ENCODE measurements at regions not wholly inside any gene's neighbourhood (a gene's known extent, or its start where the extent isn't known, plus 50 kb on each side); places are given as distances from the start of the nearest gene placed in this dataset.

GRCh38 chr17:70324031-70324430, 154.7 kb downstream of the KCNJ2 start:
- ChIA-PET POLR2A (ENCODE audit: partially characterized antibody) (no interaction called here), CTCF (ENCODE audit: partially characterized antibody) (no interaction called here)
- Histone ChIP-seq H4K8ac (ENCODE audit: extremely low read depth, insufficient read depth, low read length) (no peak overlapping the region), H3K79me2 (ENCODE audit: control insufficient read depth in 1 of 2, insufficient read depth in 2 of 2, low read length in 2 of 2) (no peaks in the 10 kb centered on the region), H3K36me3 (ENCODE audit: control insufficient read depth in 2 of 4, insufficient read depth in 4 of 4, low read length in 3 of 4) (no peaks in the 10 kb centered on the region), H2BK12ac (ENCODE audit: low read depth, low read length) (no peak overlapping the region), H3K27me3 (replicated peaks in 1 of 4; ENCODE audit: control insufficient read depth in 3 of 4, extremely low read depth in 1 of 4, insufficient read depth in 3 of 4, low read length in 3 of 4) (no peaks in the 10 kb centered on the region), H3K4me2 (ENCODE audit: insufficient read depth in 1 of 2, low read depth in 2 of 2, low read length in 2 of 2) (no peak overlapping the region), H3K27ac (ENCODE audit: low read depth, low read length) (no peak overlapping the region), H4K5ac (ENCODE audit: insufficient read length, low read depth, low read length) (no peak overlapping the region), H2AFZ (ENCODE audit: low read length) (no peak overlapping the region), H3K14ac (ENCODE audit: insufficient read length) (no peak overlapping the region), H2BK5ac (ENCODE audit: low read depth, low read length) (no peak overlapping the region), H3K9ac (replicated peaks in 1 of 4; ENCODE audit: extremely low read depth in 1 of 4, low read depth in 3 of 4, low read length in 3 of 4) (no peak overlapping the region), H2BK15ac (ENCODE audit: low read length) (no peak overlapping the region), H4K91ac (replicated peaks; ENCODE audit: insufficient read length, low read length) (no peak overlapping the region), H3K4ac (replicated peaks; ENCODE audit: insufficient read length, low read depth, low read length) (no peak overlapping the region), H2BK20ac (ENCODE audit: low read length) (no peak overlapping the region), H3K4me1 (replicated peaks in 1 of 4; ENCODE audit: control insufficient read depth in 3 of 4, insufficient read depth in 4 of 4, low read length in 3 of 4) (no peaks in the 10 kb centered on the region), H2BK120ac (replicated peaks; ENCODE audit: low read depth, low read length) (no peak overlapping the region), H3K79me1 (ENCODE audit: low read depth, low read length) (no peaks in the 10 kb centered on the region), H3K4me3 (ENCODE audit: extremely low read depth in 1 of 4, insufficient read depth in 2 of 4, low read depth in 3 of 4, low read length in 4 of 4) (no peak overlapping the region), H3K23me2 (ENCODE audit: low read depth, low read length) (no peaks in the 10 kb centered on the region), H2AK5ac (ENCODE audit: low read depth, low read length) (no peak overlapping the region), H3K18ac (ENCODE audit: extremely low read depth, low read length) (no peak overlapping the region), H4K20me1 (replicated peaks in 1 of 2; ENCODE audit: control insufficient read depth in 1 of 2, insufficient read depth in 2 of 2, low read length in 2 of 2) (no peaks in the 10 kb centered on the region), H3K56ac (replicated peaks; ENCODE audit: insufficient read length, low read depth, low read length) (no peak overlapping the region), H3K23ac (ENCODE audit: insufficient read length) (no peak overlapping the region), H3K9me3 (ENCODE audit: insufficient read depth in 2 of 2, low read depth in 1 of 2, low read length in 1 of 2) (no peaks in the 10 kb centered on the region)
- no peak for DNase-seq (ENCODE audit: low read depth in 1 of 2, low spot score in 2 of 2)
- WGBS, 2 experiments (ENCODE audit: extremely low coverage in 1 of 2, insufficient coverage in 1 of 2, insufficient read length in 1 of 2, insufficient replicate concordance in 2 of 2, low coverage in 1 of 2, low lambda C conversion rate in 2 of 2, missing lambda C conversion rate in 1 of 2), result 90% methylated on average over 1 of the region's 1 CpG; no CpG with 5 or more reads in 1 of the 2 experiments
- FAIRE-seq, result no peak
- TF ChIP-seq GABPA (IDR thresholded peaks at IDR 0.05; ENCODE audit: borderline replicate concordance, insufficient read depth, low read length) (no peak), CEBPB (IDR thresholded peaks at IDR 0.05; ENCODE audit: low read depth, low read length) (no peak), SP4 (IDR thresholded peaks at IDR 0.05; ENCODE audit: low read length) (no peak), KDM1A (IDR thresholded peaks at IDR 0.05; ENCODE audit: borderline replicate concordance, low read length) (no peak), POLR2A (IDR thresholded peaks at IDR 0.05; ENCODE audit: control extremely low read depth in 1 of 2, low read depth in 2 of 2, low read length in 2 of 2) (no peak), EGR1 (IDR thresholded peaks at IDR 0.05; ENCODE audit: borderline replicate concordance, low read depth, low read length) (no peak), ATF3 (IDR thresholded peaks at IDR 0.05; ENCODE audit: insufficient read depth, low read depth, low read length) (no peak), PHF8 (conservative IDR thresholded peaks at IDR 0.05; ENCODE audit: low read depth, low read length) (no peak), JUND (IDR thresholded peaks at IDR 0.05; ENCODE audit: low read length) (no peak), NRF1 (IDR thresholded peaks at IDR 0.05; ENCODE audit: low read depth, low read length) (no peak), SRF (IDR thresholded peaks at IDR 0.05; ENCODE audit: low read depth, low read length) (no peak)
- TF ChIP-seq, protein P1, sequence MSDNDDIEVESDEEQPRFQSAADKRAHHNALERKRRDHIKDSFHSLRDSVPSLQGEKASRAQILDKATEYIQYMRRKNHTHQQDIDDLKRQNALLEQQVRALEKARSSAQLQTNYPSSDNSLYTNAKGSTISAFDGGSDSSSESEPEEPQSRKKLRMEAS (IDR thresholded peaks at IDR 0.05), result no peak
- TF ChIP-seq, protein P2, sequence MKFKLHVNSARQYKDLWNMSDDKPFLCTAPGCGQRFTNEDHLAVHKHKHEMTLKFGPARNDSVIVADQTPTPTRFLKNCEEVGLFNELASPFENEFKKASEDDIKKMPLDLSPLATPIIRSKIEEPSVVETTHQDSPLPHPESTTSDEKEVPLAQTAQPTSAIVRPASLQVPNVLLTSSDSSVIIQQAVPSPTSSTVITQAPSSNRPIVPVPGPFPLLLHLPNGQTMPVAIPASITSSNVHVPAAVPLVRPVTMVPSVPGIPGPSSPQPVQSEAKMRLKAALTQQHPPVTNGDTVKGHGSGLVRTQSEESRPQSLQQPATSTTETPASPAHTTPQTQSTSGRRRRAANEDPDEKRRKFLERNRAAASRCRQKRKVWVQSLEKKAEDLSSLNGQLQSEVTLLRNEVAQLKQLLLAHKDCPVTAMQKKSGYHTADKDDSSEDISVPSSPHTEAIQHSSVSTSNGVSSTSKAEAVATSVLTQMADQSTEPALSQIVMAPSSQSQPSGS (IDR thresholded peaks at IDR 0.05; ENCODE audit: low read length), result no peak
